ENCODE measurements at regions not wholly inside any gene's neighbourhood (a gene's known extent, or its start where the extent isn't known, plus 50 kb on each side); places are given as distances from the start of the nearest gene placed in this dataset.

DNA sequence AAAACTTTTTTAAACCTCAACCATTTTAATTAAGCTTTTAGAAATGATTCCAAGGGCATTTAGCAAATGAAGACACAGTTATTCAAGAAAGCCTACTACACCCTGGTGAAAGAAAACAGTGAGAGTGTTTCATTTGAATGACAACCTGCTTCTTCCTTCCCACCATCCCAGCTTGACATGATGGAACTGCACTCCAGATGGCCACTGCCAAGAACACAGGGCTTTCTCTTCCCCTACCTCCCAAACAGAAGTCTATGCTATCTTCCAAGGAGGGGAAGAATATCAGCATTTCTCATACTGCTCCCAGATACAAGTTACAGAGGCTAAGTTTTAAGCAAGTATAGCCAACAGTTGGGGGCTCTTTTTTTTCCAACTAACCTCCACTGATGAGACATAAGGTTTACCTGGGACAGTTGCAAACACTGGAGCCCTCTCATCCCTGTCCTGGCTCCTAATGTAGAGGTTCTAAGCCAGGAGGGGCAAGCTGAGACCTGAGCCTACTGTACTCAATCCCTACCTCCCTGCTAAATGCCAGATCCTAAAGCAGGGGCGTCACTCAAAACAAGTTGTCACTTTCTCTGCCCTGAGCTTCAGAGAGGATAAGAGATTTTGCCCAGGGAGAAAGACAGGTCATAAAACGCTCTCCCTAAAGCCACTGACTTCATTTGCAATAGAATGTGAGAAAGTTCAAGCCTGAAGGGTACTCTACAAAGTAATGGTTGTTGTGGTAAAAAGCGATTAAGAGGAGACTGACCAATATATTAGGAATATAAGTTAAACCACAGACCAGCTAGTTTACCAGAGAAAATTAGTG lies 88.5 kb upstream of the SLC27A6 start:
- TF ChIP-seq RARB (CRISPR knock-in tag; IDR thresholded peaks at IDR 0.05) (no peak), OSR1 (CRISPR knock-in tag; IDR thresholded peaks at IDR 0.05) (no peak), TCF4 (CRISPR knock-in tag; IDR thresholded peaks at IDR 0.05; ENCODE audit: borderline replicate concordance) (no peak), ZNF70 (CRISPR knock-in tag; IDR thresholded peaks at IDR 0.05) (no peak), GLIS3 (CRISPR knock-in tag; IDR thresholded peaks at IDR 0.05) (no peak), ISL1 (CRISPR knock-in tag; IDR thresholded peaks at IDR 0.05) (no peak), POU6F1 (CRISPR knock-in tag; IDR thresholded peaks at IDR 0.05; ENCODE audit: borderline replicate concordance, low read depth) (no peak), ESRRG (CRISPR knock-in tag; IDR thresholded peaks at IDR 0.05) (no peak), BACH2 (CRISPR knock-in tag; IDR thresholded peaks at IDR 0.05; ENCODE audit: borderline replicate concordance) (no peak), ZNF565 (CRISPR knock-in tag; conservative IDR thresholded peaks at IDR 0.05; ENCODE audit: low read depth) (no peak), PPARA (CRISPR knock-in tag; IDR thresholded peaks at IDR 0.05; ENCODE audit: borderline replicate concordance) (no peak), CSDC2 (CRISPR knock-in tag; IDR thresholded peaks at IDR 0.05) (no peak), ZFP3 (CRISPR knock-in tag; IDR thresholded peaks at IDR 0.05) (no peak), ARNTL (CRISPR knock-in tag; IDR thresholded peaks at IDR 0.05; ENCODE audit: borderline replicate concordance, low read depth) (no peak), TOX (CRISPR knock-in tag; IDR thresholded peaks at IDR 0.05; ENCODE audit: borderline replicate concordance) (no peak), ZFP30 (CRISPR knock-in tag; IDR thresholded peaks at IDR 0.05) (no peak)
- TF ChIP-seq, protein P1, sequence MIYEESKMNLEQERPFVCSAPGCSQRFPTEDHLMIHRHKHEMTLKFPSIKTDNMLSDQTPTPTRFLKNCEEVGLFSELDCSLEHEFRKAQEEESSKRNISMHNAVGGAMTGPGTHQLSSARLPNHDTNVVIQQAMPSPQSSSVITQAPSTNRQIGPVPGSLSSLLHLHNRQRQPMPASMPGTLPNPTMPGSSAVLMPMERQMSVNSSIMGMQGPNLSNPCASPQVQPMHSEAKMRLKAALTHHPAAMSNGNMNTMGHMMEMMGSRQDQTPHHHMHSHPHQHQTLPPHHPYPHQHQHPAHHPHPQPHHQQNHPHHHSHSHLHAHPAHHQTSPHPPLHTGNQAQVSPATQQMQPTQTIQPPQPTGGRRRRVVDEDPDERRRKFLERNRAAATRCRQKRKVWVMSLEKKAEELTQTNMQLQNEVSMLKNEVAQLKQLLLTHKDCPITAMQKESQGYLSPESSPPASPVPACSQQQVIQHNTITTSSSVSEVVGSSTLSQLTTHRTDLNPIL (CRISPR knock-in tag; IDR thresholded peaks at IDR 0.05; ENCODE audit: low read depth), result no peak
- TF ChIP-seq, protein P2, sequence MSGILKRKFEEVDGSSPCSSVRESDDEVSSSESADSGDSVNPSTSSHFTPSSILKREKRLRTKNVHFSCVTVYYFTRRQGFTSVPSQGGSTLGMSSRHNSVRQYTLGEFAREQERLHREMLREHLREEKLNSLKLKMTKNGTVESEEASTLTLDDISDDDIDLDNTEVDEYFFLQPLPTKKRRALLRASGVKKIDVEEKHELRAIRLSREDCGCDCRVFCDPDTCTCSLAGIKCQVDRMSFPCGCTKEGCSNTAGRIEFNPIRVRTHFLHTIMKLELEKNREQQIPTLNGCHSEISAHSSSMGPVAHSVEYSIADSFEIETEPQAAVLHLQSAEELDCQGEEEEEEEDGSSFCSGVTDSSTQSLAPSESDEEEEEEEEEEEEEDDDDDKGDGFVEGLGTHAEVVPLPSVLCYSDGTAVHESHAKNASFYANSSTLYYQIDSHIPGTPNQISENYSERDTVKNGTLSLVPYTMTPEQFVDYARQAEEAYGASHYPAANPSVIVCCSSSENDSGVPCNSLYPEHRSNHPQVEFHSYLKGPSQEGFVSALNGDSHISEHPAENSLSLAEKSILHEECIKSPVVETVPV (CRISPR knock-in tag; IDR thresholded peaks at IDR 0.05), result no peak
- TF ChIP-seq, protein P3, sequence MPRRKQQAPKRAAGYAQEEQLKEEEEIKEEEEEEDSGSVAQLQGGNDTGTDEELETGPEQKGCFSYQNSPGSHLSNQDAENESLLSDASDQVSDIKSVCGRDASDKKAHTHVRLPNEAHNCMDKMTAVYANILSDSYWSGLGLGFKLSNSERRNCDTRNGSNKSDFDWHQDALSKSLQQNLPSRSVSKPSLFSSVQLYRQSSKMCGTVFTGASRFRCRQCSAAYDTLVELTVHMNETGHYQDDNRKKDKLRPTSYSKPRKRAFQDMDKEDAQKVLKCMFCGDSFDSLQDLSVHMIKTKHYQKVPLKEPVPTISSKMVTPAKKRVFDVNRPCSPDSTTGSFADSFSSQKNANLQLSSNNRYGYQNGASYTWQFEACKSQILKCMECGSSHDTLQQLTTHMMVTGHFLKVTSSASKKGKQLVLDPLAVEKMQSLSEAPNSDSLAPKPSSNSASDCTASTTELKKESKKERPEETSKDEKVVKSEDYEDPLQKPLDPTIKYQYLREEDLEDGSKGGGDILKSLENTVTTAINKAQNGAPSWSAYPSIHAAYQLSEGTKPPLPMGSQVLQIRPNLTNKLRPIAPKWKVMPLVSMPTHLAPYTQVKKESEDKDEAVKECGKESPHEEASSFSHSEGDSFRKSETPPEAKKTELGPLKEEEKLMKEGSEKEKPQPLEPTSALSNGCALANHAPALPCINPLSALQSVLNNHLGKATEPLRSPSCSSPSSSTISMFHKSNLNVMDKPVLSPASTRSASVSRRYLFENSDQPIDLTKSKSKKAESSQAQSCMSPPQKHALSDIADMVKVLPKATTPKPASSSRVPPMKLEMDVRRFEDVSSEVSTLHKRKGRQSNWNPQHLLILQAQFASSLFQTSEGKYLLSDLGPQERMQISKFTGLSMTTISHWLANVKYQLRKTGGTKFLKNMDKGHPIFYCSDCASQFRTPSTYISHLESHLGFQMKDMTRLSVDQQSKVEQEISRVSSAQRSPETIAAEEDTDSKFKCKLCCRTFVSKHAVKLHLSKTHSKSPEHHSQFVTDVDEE (CRISPR knock-in tag; IDR thresholded peaks at IDR 0.05), result no peak
- no peak for ATAC-seq

- ATAC-seq, result no peak
- TF ChIP-seq GLIS3 (CRISPR knock-in tag; IDR thresholded peaks at IDR 0.05) (no peak), ZFP3 (CRISPR knock-in tag; IDR thresholded peaks at IDR 0.05) (no peak), ZC3H10 (CRISPR knock-in tag; IDR thresholded peaks at IDR 0.05) (no peak), RARB (CRISPR knock-in tag; IDR thresholded peaks at IDR 0.05) (no peak), TOX (CRISPR knock-in tag; IDR thresholded peaks at IDR 0.05; ENCODE audit: borderline replicate concordance) (no peak), ZNF8 (CRISPR knock-in tag; IDR thresholded peaks at IDR 0.05) (no peak), ISL1 (CRISPR knock-in tag; IDR thresholded peaks at IDR 0.05) (no peak), PPARA (CRISPR knock-in tag; IDR thresholded peaks at IDR 0.05; ENCODE audit: borderline replicate concordance) (no peak), OSR1 (CRISPR knock-in tag; IDR thresholded peaks at IDR 0.05) (no peak)
- TF ChIP-seq, protein P4, sequence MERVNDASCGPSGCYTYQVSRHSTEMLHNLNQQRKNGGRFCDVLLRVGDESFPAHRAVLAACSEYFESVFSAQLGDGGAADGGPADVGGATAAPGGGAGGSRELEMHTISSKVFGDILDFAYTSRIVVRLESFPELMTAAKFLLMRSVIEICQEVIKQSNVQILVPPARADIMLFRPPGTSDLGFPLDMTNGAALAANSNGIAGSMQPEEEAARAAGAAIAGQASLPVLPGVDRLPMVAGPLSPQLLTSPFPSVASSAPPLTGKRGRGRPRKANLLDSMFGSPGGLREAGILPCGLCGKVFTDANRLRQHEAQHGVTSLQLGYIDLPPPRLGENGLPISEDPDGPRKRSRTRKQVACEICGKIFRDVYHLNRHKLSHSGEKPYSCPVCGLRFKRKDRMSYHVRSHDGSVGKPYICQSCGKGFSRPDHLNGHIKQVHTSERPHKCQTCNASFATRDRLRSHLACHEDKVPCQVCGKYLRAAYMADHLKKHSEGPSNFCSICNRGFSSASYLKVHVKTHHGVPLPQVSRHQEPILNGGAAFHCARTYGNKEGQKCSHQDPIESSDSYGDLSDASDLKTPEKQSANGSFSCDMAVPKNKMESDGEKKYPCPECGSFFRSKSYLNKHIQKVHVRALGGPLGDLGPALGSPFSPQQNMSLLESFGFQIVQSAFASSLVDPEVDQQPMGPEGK (CRISPR knock-in tag; IDR thresholded peaks at IDR 0.05; ENCODE audit: borderline replicate concordance), result no peak
Measured at GRCh38 chr5:128877476-128877875, 87.8 kb upstream of the SLC27A6 start.

Data from SK-N-SH treated with all-trans-retinoic acid at 6 μM for 48 hours (cell line).